Peyer's patch (tissue), 4 donors: ENCODE measurements at regions not wholly inside any gene's neighbourhood (a gene's known extent, or its start where the extent isn't known, plus 50 kb on each side); places are given as distances from the start of the nearest gene placed in this dataset.

Experiments used
- CTCF ChIP-seq, 6 experiments: fragments of 450-650 bp in 4 of 6; fragments of 200-600 bp in 2 of 6; sonication (generic) in 1 of 6; IDR thresholded peaks; one replicate each; pipeline ENCODE4 v1.5.1; 2017 to 2019; ENCODE audit warnings: antibody characterized with exemption in 6 of 6, mild to moderate bottlenecking in 3 of 6, moderate library complexity in 1 of 6
- POLR2A ChIP-seq, 2 donors: fragments of 450-650 bp; IDR thresholded peaks; one replicate each; pipeline ENCODE4 v1.5.1; 2017; ENCODE audit warnings: antibody characterized with exemption in 2 of 2, mild to moderate bottlenecking in 2 of 2, moderate library complexity in 2 of 2

DNA sequence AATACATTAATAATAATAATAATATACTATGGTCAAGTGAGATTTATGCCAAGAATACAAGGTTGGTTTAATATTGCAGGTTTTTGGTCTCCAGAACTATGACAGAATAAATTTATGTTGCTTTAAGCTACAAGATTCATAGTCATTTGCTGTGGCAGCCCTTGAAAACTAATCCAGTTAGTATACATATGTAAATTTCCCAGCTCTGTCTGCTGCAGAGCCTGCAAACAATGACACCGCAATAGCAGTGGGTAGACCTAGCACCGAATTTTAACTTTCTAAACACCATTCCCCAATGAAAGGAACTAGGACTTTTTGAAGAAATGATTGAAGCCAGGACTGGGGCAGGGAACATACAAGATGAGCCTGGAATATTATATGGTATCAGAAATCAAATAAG, 647.7 kb upstream of the NRSN1 start:
- no peak for TF ChIP-seq CTCF (IDR thresholded peaks at IDR 0.05)
- TF ChIP-seq POLR2A (IDR thresholded peaks at IDR 0.05) = no peak
